C4-2B (cell line): ENCODE measurements at regions not wholly inside any gene's neighbourhood (a gene's known extent, or its start where the extent isn't known, plus 50 kb on each side); places are given as distances from the start of the nearest gene placed in this dataset.

Experiments
- ZFX ChIP-seq: fragments of 450-650 bp; IDR thresholded peaks from 2 replicates; pipeline ENCODE4 v1.6.1; 2017
- TF ChIP-seq, protein P1 (sequence below): fragments of 450-650 bp; conservative IDR thresholded peaks from 2 replicates; pipeline ENCODE4 v1.5.1; 2017; ENCODE audit warnings: mild to moderate bottlenecking

DNA sequence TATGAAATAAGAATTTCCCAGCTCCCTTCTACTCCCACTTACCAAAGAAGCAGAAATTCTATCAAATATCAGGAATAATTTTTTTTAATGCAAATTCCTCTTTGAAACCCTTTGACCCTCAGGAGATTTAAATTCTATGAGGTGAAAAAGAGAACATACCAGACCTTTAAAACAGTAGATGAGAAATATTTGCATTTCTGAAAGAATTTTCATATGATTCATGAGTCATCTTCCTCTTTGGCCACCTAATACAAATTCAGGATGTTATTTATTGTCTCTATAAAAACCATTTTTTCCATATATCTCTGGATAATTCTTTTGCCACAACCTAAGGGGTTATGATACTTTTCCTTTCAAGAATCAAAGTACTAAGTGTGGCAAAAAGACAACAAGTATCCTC, 67.3 kb upstream of the ST3GAL6 start:
- TF ChIP-seq, protein P1, sequence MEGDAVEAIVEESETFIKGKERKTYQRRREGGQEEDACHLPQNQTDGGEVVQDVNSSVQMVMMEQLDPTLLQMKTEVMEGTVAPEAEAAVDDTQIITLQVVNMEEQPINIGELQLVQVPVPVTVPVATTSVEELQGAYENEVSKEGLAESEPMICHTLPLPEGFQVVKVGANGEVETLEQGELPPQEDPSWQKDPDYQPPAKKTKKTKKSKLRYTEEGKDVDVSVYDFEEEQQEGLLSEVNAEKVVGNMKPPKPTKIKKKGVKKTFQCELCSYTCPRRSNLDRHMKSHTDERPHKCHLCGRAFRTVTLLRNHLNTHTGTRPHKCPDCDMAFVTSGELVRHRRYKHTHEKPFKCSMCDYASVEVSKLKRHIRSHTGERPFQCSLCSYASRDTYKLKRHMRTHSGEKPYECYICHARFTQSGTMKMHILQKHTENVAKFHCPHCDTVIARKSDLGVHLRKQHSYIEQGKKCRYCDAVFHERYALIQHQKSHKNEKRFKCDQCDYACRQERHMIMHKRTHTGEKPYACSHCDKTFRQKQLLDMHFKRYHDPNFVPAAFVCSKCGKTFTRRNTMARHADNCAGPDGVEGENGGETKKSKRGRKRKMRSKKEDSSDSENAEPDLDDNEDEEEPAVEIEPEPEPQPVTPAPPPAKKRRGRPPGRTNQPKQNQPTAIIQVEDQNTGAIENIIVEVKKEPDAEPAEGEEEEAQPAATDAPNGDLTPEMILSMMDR = no peak
- TF ChIP-seq ZFX = no peak
